ENCODE measurements at regions not wholly inside any gene's neighbourhood (a gene's known extent, or its start where the extent isn't known, plus 50 kb on each side); places are given as distances from the start of the nearest gene placed in this dataset.

DNA sequence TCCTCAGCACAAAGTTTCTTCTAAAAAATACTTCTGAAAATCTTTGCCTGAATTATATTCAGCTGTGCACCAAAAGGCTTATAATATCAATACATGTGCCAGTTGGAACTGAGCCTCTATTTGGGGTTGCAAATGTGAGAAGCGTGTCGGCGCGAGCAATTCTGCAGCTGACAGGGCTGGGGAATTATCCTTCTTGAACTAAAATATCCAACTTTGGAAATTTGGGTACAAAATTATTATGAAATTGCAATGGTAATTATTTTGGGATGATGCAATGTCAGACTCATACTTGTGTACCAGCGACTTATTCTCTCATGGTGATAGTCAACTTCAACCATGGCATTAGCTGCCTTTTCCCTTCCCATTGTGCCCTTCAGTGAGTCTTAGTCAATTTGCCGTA is 507.0 kb upstream of the KLF6 start:
- Mint-ChIP-seq H3K9me3 (ENCODE audit: unreplicated experiment) (no peaks in the 10 kb centered on the region), H3K36me3 (ENCODE audit: insufficient read depth, unreplicated experiment) (no peaks in the 10 kb centered on the region), H3K4me1 (ENCODE audit: low read depth, unreplicated experiment) (no peaks in the 10 kb centered on the region), H3K27me3 (ENCODE audit: insufficient read depth, unreplicated experiment) (peaks cover 3% of the 10 kb centered on the region), H3K4me3 (ENCODE audit: unreplicated experiment) (no peak overlapping the region), H3K27ac (ENCODE audit: unreplicated experiment) (no peak overlapping the region)
- intact Hi-C loops (cut with micrococcal nuclease; ENCODE audit: unreplicated experiment): no loop called here
- BruUV-seq (replicated peaks): no TSS peak
- Histone ChIP-seq H3K36me3 (ENCODE audit: control insufficient read depth, insufficient read depth, low read length) (no peaks in the 10 kb centered on the region), H3K27me3 (replicated peaks; ENCODE audit: control insufficient read depth, insufficient read depth, low read length) (no peaks in the 10 kb centered on the region), H3K9me3 (no peaks in the 10 kb centered on the region), H3K4me3 (ENCODE audit: low read depth, low read length) (no peak overlapping the region), H3K4me1 (no peaks in the 10 kb centered on the region)
- CTCF ChIA-PET: no interaction called here
- TF ChIP-seq, protein P1, sequence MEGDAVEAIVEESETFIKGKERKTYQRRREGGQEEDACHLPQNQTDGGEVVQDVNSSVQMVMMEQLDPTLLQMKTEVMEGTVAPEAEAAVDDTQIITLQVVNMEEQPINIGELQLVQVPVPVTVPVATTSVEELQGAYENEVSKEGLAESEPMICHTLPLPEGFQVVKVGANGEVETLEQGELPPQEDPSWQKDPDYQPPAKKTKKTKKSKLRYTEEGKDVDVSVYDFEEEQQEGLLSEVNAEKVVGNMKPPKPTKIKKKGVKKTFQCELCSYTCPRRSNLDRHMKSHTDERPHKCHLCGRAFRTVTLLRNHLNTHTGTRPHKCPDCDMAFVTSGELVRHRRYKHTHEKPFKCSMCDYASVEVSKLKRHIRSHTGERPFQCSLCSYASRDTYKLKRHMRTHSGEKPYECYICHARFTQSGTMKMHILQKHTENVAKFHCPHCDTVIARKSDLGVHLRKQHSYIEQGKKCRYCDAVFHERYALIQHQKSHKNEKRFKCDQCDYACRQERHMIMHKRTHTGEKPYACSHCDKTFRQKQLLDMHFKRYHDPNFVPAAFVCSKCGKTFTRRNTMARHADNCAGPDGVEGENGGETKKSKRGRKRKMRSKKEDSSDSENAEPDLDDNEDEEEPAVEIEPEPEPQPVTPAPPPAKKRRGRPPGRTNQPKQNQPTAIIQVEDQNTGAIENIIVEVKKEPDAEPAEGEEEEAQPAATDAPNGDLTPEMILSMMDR (IDR thresholded peaks at IDR 0.05; ENCODE audit: insufficient read depth in 1 of 2, low read depth in 1 of 2, low read length in 1 of 2, severe bottlenecking in 1 of 2, unreplicated experiment in 1 of 2): no peak
- DNase-seq: no peak
- POLR2A ChIA-PET: no interaction called here

- H3K9me3 ChIP-seq: no peaks in the 10 kb centered on the region
- ChIA-PET CTCF (no interaction called here), POLR2A (no interaction called here)
- no peak overlapping the region for H3K27ac Mint-ChIP-seq (ENCODE audit: unreplicated experiment)
- H3K4me3 Mint-ChIP-seq (ENCODE audit: unreplicated experiment): no peak overlapping the region
- H3K4me1 ChIP-seq: peaks cover 10% of the 10 kb centered on the region
- TF ChIP-seq, protein P1 (IDR thresholded peaks at IDR 0.05; ENCODE audit: insufficient read depth in 1 of 2, low read depth in 1 of 2, low read length in 1 of 2, severe bottlenecking in 1 of 2, unreplicated experiment in 1 of 2): no peak
- no peak for DNase-seq
- peaks cover 18% of the 10 kb centered on the region for H3K4me1 Mint-ChIP-seq (ENCODE audit: low read depth, unreplicated experiment)
- no peaks in the 10 kb centered on the region for H3K36me3 Mint-ChIP-seq (ENCODE audit: insufficient read depth, unreplicated experiment)
- intact Hi-C loops (cut with micrococcal nuclease; ENCODE audit: unreplicated experiment): no loop called here
- no peak overlapping the region for H3K4me3 ChIP-seq (ENCODE audit: low read depth, low read length)
- no peaks in the 10 kb centered on the region; the same call in 1 of the 2 replicates for H3K27me3 ChIP-seq (replicated peaks; ENCODE audit: control insufficient read depth, insufficient read depth, low read length)
- BruUV-seq (replicated peaks): no TSS peak
- H3K36me3 ChIP-seq (ENCODE audit: control insufficient read depth, insufficient read depth, low read length): no peaks in the 10 kb centered on the region
- H3K27me3 Mint-ChIP-seq (ENCODE audit: insufficient read depth, unreplicated experiment): no peaks in the 10 kb centered on the region
- no peaks in the 10 kb centered on the region for H3K9me3 Mint-ChIP-seq (ENCODE audit: unreplicated experiment)
Observed at GRCh38 chr10:4285121-4285520, 500.1 kb upstream of the KLF6 start.

DNA sequence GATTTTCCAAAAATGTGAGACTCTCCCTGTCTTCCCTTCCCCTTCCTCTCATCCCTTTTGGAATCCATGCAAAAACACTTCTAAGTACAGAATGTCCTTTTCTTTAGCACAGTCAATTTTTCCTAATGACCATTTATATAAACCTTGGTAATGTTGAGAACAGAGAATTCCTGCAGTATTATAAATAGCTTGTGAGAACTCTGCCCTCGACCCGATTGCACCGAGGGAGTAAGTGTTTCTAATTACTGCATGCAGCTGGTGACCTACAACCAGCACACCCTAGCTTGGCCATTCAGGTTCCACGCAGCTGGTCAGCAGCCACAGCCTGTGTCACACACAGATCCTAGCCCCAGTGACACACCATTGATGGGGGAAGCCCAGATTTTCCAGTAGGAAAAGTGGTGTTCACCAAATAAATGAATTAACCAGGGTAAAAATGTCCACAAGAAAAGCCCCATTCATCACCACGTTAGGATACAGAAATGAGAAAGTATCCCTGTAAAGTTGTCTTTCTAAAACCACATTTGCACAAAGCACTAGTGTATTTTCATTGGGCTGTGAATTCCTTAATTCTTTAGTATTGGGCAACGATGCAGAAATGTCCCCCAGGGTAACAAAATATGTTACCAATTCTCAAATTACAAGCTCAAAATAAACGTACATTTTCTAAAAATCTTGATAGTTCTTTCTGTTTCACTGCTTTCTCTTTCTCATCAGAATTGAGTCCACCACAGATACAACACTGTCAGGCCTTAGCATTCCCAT is 499.0 kb upstream of the KLF6 start:
- POLR2A ChIA-PET: no interaction called here

More for the DNA sequence above, 499.0 kb upstream of the KLF6 start:
- H3K4me3 ChIP-seq (ENCODE audit: low read depth, low read length): no peak overlapping the region
- H3K36me3 Mint-ChIP-seq (ENCODE audit: insufficient read depth, unreplicated experiment): no peaks in the 10 kb centered on the region
- H3K4me3 Mint-ChIP-seq (ENCODE audit: unreplicated experiment): no peak overlapping the region
- CTCF ChIA-PET: no interaction called here
- H3K27me3 Mint-ChIP-seq (ENCODE audit: insufficient read depth, unreplicated experiment): no peaks in the 10 kb centered on the region
- TF ChIP-seq, protein P1 (IDR thresholded peaks at IDR 0.05; ENCODE audit: insufficient read depth in 1 of 2, low read depth in 1 of 2, low read length in 1 of 2, severe bottlenecking in 1 of 2, unreplicated experiment in 1 of 2): no peak
- H3K27ac Mint-ChIP-seq (ENCODE audit: unreplicated experiment): no peak overlapping the region
- H3K36me3 ChIP-seq (ENCODE audit: control insufficient read depth, insufficient read depth, low read length): no peaks in the 10 kb centered on the region
- no peaks in the 10 kb centered on the region for H3K9me3 Mint-ChIP-seq (ENCODE audit: unreplicated experiment)
- H3K4me1 Mint-ChIP-seq (ENCODE audit: low read depth, unreplicated experiment): peaks cover 18% of the 10 kb centered on the region
- intact Hi-C loops (cut with micrococcal nuclease; ENCODE audit: unreplicated experiment): no loop called here
- DNase-seq: no peak
- no TSS peak for BruUV-seq (replicated peaks)
- H3K27me3 ChIP-seq (replicated peaks; ENCODE audit: control insufficient read depth, insufficient read depth, low read length): no peaks in the 10 kb centered on the region; the same call in 1 of the 2 replicates
- H3K9me3 ChIP-seq: no peaks in the 10 kb centered on the region
- peaks cover 10% of the 10 kb centered on the region for H3K4me1 ChIP-seq
